Lower lobe of right lung (tissue), 2 donors: ENCODE measurements at regions not wholly inside any gene's neighbourhood (a gene's known extent, or its start where the extent isn't known, plus 50 kb on each side); places are given as distances from the start of the nearest gene placed in this dataset.

ENCODE experiments used
- ATAC-seq, 2 donors: fragments of 200-7000 bp; cut with Tn5 transposase; one replicate each; pipeline ENCODE4 v1.9.1; 2020 to 2022; ENCODE audit warnings: mild to moderate bottlenecking in 2 of 2, moderate library complexity in 2 of 2
- DNase-seq: peaks from one replicate; pipeline ENCODE4 v3.0.0-alpha.2; 2020
- H3K27ac ChIP-seq: fragments of 200-600 bp; one replicate; pipeline ENCODE4 v1.8.0; 2022
- H3K27me3 ChIP-seq: fragments of 200-600 bp; one replicate; pipeline ENCODE4 v1.8.0; 2022; ENCODE audit warnings: low read depth
- H3K36me3 ChIP-seq: fragments of 200-600 bp; one replicate; pipeline ENCODE4 v1.8.0; 2022; ENCODE audit warnings: mild to moderate bottlenecking
- H3K4me1 ChIP-seq: fragments of 200-600 bp; one replicate; pipeline ENCODE4 v1.8.0; 2022
- H3K4me3 ChIP-seq: fragments of 200-600 bp; one replicate; pipeline ENCODE4 v1.8.0; 2022; ENCODE audit warnings: mild to moderate bottlenecking
- H3K9me3 ChIP-seq: fragments of 200-600 bp; one replicate; pipeline ENCODE4 v1.8.0; 2022
- CTCF ChIP-seq: fragments of 200-600 bp; IDR thresholded peaks from one replicate; pipeline ENCODE4 v1.8.0; 2022; ENCODE audit warnings: antibody characterized with exemption, mild to moderate bottlenecking
- intact Hi-C: fragments of 100-400 bp; cut with DNase I; formaldehyde crosslinking; loops from one replicate; pipeline ENCODE4 v1.11.0; 2022
- donor health status: DM: no; HTN: yes; CAD: no; lungs with severe emphysema.

- no peak for ATAC-seq
- H3K27ac ChIP-seq: no peak overlapping the region
- H3K36me3 ChIP-seq: no peaks in the 10 kb centered on the region
- no peak for DNase-seq
- intact Hi-C loops: no loop called here
- H3K9me3 ChIP-seq: no peaks in the 10 kb centered on the region
- no peaks in the 10 kb centered on the region for H3K27me3 ChIP-seq
- no peak for TF ChIP-seq CTCF
- no peak overlapping the region for H3K4me3 ChIP-seq
- no peaks in the 10 kb centered on the region for H3K4me1 ChIP-seq
Measured at GRCh38 chr5:39995990-39996389, 571.2 kb upstream of the DAB2 start.

DNA sequence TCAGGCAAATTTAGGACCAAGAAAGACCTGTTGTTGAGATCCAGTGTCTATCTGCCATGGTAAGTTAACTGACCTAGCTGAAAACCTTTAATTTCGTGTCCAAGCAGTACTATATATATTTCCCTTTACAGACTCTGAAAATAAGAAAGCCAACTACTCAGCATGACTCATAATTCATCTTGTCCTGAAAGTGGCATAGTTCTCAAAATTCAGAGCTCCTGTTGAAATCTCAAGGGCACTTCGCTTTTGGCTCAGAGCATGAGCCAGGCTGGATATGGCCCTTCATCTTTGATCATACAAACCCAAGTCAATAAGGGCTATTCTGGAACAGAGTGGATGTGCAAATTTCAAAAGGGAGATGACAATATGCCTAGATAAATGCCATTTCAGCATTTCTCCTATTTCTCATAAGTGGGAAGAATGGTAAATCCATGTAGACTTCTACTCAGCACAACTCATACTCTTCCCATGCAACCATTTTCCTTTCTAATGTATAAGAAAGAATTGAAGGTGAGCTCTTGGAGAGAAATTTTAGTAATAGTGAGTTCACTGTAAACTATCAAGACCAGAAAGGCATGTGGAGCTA, 567.9 kb upstream of the DAB2 start:
- H3K4me1 ChIP-seq: no peaks in the 10 kb centered on the region
- ATAC-seq: peak; percentile 70 to 89
- no peaks in the 10 kb centered on the region for H3K36me3 ChIP-seq
- DNase-seq: no peak
- no peak overlapping the region for H3K4me3 ChIP-seq
- H3K27me3 ChIP-seq: no peaks in the 10 kb centered on the region
- intact Hi-C loops: no loop called here
- H3K27ac ChIP-seq: no peak overlapping the region
- no peak for TF ChIP-seq CTCF
- no peaks in the 10 kb centered on the region for H3K9me3 ChIP-seq

DNA sequence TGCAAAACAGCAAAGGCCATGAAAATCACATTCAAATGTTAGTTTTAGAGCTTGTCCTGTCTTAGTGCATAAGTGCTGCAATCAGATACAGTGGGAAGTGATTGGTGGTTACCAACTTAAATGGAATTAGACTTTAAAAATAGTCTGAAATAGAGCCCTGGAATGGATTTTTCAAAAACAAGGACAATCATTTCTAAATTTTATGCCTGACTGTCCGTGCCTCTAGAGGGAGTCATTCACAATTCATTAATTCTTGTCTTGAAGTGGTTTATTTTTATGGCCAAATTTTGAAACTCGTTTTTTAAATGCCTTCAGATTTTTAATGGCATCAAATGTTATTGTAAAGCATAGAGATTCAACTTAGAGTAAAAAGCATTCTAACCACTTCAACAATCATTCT, 561.8 kb upstream of the DAB2 start:
- no peaks in the 10 kb centered on the region for H3K4me1 ChIP-seq
- no peak overlapping the region for H3K4me3 ChIP-seq
- ATAC-seq: no peak
- intact Hi-C loops: no loop called here
- no peaks in the 10 kb centered on the region for H3K9me3 ChIP-seq
- no peak overlapping the region for H3K27ac ChIP-seq
- DNase-seq: no peak
- no peaks in the 10 kb centered on the region for H3K36me3 ChIP-seq
- no peak for TF ChIP-seq CTCF
- no peaks in the 10 kb centered on the region for H3K27me3 ChIP-seq

DNA sequence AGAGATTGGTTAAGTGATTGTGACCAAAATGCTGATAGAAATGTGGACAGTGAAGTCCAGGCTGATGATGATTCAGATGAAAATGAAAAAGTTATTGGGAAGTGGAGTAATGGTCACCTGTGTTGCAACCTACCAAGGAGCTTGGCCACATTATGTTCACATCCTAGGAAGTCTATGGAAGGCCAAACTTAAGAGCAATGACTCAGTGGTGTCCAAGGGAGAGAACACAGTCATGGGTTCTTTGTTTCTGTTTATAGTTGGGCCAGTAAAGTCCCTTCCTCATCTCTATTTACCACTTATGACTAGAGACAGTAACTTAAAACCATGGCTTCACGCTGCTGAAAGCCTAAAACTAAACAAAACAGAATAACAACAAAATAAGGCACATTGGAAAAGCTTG, 555.3 kb upstream of the DAB2 start:
- no peak for TF ChIP-seq CTCF
- no peak for ATAC-seq

GRCh38 chr5:39977066-39977655, 552.4 kb upstream of the DAB2 start:
- Histone ChIP-seq H3K27ac (no peak overlapping the region), H3K4me3 (no peak overlapping the region), H3K27me3 (no peaks in the 10 kb centered on the region), H3K36me3 (no peaks in the 10 kb centered on the region), H3K4me1 (no peaks in the 10 kb centered on the region), H3K9me3 (no peaks in the 10 kb centered on the region)
- ATAC-seq (no peak), DNase-seq (no peak)
- intact Hi-C loops: no loop called here
- TF ChIP-seq CTCF: no peak

More for the DNA sequence above, 555.3 kb upstream of the DAB2 start:
- Histone ChIP-seq H3K9me3 (no peaks in the 10 kb centered on the region), H3K4me1 (no peaks in the 10 kb centered on the region), H3K27ac (no peak overlapping the region), H3K4me3 (no peak overlapping the region), H3K27me3 (no peaks in the 10 kb centered on the region), H3K36me3 (no peaks in the 10 kb centered on the region)
- DNase-seq: no peak
- intact Hi-C loops: no loop called here
